HEK293 (cell line): ENCODE measurements at regions not wholly inside any gene's neighbourhood (a gene's known extent, or its start where the extent isn't known, plus 50 kb on each side); places are given as distances from the start of the nearest gene placed in this dataset.

ENCODE experiments used
- CTCF ChIA-PET: fragments of 350-600 bp; formaldehyde crosslinking; extraction: SDS; loops from one replicate; lab custom pipeline; 2021; ENCODE audit warnings: antibody characterized with exemption; lab: Yijun Ruan, JAX
- POLR2A ChIA-PET: fragments of 300-600 bp; formaldehyde crosslinking; extraction: SDS; loops from one replicate; lab custom pipeline; 2020; ENCODE audit warnings: antibody characterized with exemption, inconsistent platforms; lab: Yijun Ruan, JAX
- H3K27ac ChIP-seq: fragments of 200-500 bp; sonication (Bioruptor generic); 2 replicates; pipeline ENCODE4 v1.5.1; 2014; ENCODE audit warnings: low read depth, low read length, control low read depth, inconsistent platforms; ENCODE audit errors: extremely low read depth
- H3K36me3 ChIP-seq, 2 experiments: fragments of 200-500 bp in 1 of 2; sonication (Bioruptor generic) in 1 of 2; 1 replicate in 1 of 2; 2 replicates in 1 of 2; pipeline ENCODE4 v1.5.1; 2014 to 2017; ENCODE audit warnings: inconsistent platforms in 2 of 2, low read length in 2 of 2; ENCODE audit not compliant: control insufficient read depth in 2 of 2, insufficient read depth in 1 of 2
- H3K4me1 ChIP-seq: fragments of 200-500 bp; sonication (Bioruptor generic); 2 replicates; pipeline ENCODE4 v1.5.1; 2014; ENCODE audit warnings: mild to moderate bottlenecking, low read length, inconsistent platforms; ENCODE audit not compliant: control insufficient read depth, insufficient read depth
- H3K4me3 ChIP-seq: 2 replicates; pipeline ENCODE4 v1.5.1; 2011; ENCODE audit warnings: low read depth, mild to moderate bottlenecking, control low read depth, low read length, moderate library complexity
- H3K9me3 ChIP-seq: fragments of 200-500 bp; sonication (Bioruptor generic); 2 replicates; pipeline ENCODE4 v1.5.1; 2014; ENCODE audit warnings: low read depth, low read length, inconsistent platforms; ENCODE audit not compliant: control insufficient read depth, insufficient read depth
- BCL11A ChIP-seq: fragments of 450-650 bp; formaldehyde crosslinking; IDR thresholded peaks from 2 replicates; pipeline ENCODE4 v1.5.1; 2016; ENCODE audit warnings: low read depth, missing biosample characterization, missing genetic modification characterization
- BCL11B ChIP-seq: fragments of 450-650 bp; formaldehyde crosslinking; IDR thresholded peaks from 2 replicates; pipeline ENCODE4 v1.5.1; 2016; ENCODE audit warnings: low read depth, missing biosample characterization, missing genetic modification characterization
- GFI1B ChIP-seq: fragments of 450-650 bp; formaldehyde crosslinking; IDR thresholded peaks from 2 replicates; pipeline ENCODE4 v1.5.1; 2016; ENCODE audit warnings: missing biosample characterization, missing genetic modification characterization
- SALL2 ChIP-seq: fragments of 450-650 bp; formaldehyde crosslinking; IDR thresholded peaks from 2 replicates; pipeline ENCODE4 v1.5.0; 2017; ENCODE audit warnings: missing biosample characterization, mild to moderate bottlenecking, missing genetic modification characterization, borderline replicate concordance
- SP2 ChIP-seq: fragments of 450-650 bp; formaldehyde crosslinking; IDR thresholded peaks from 2 replicates; pipeline ENCODE4 v1.5.1; 2016; ENCODE audit warnings: missing biosample characterization, missing genetic modification characterization
- ZBTB20 ChIP-seq: fragments of 450-650 bp; formaldehyde crosslinking; IDR thresholded peaks from 2 replicates; pipeline ENCODE4 v1.5.1; 2016; ENCODE audit warnings: missing biosample characterization, missing genetic modification characterization
- ZNF140 ChIP-seq: fragments of 450-650 bp; formaldehyde crosslinking; IDR thresholded peaks from 2 replicates; pipeline ENCODE4 v1.5.1; 2016; ENCODE audit warnings: missing biosample characterization, missing genetic modification characterization
- ZNF292 ChIP-seq: fragments of 450-650 bp; formaldehyde crosslinking; IDR thresholded peaks from 2 replicates; pipeline ENCODE4 v1.5.1; 2016; ENCODE audit warnings: low read depth, missing biosample characterization, missing genetic modification characterization, borderline replicate concordance
- ZNF350 ChIP-seq: fragments of 450-650 bp; formaldehyde crosslinking; IDR thresholded peaks from 2 replicates; pipeline ENCODE4 v1.5.0; 2017; ENCODE audit warnings: missing biosample characterization, mild to moderate bottlenecking, missing genetic modification characterization
- ZNF501 ChIP-seq: fragments of 450-650 bp; formaldehyde crosslinking; IDR thresholded peaks from 2 replicates; pipeline ENCODE4 v1.5.1; 2016; ENCODE audit warnings: missing biosample characterization, missing genetic modification characterization
- ZNF571 ChIP-seq: fragments of 450-650 bp; formaldehyde crosslinking; IDR thresholded peaks from 2 replicates; pipeline ENCODE4 v1.5.0; 2017; ENCODE audit warnings: missing biosample characterization, missing genetic modification characterization
- ZSCAN16 ChIP-seq: fragments of 450-650 bp; formaldehyde crosslinking; IDR thresholded peaks from 2 replicates; pipeline ENCODE4 v1.5.1; 2016; ENCODE audit warnings: missing biosample characterization, missing genetic modification characterization
- ZSCAN23 ChIP-seq: fragments of 450-650 bp; formaldehyde crosslinking; IDR thresholded peaks from 2 replicates; pipeline ENCODE4 v1.5.1; 2016; ENCODE audit warnings: missing biosample characterization, missing genetic modification characterization
- ZSCAN30 ChIP-seq: fragments of 450-650 bp; IDR thresholded peaks from 2 replicates; pipeline ENCODE4 v1.5.1; 2018; ENCODE audit warnings: missing biosample characterization, mild to moderate bottlenecking, missing genetic modification characterization, moderate library complexity
- TF ChIP-seq, protein P1 (sequence below): fragments of 450-650 bp; formaldehyde crosslinking; IDR thresholded peaks from 2 replicates; pipeline ENCODE4 v1.5.1; 2016; ENCODE audit warnings: missing biosample characterization, missing genetic modification characterization
- TF ChIP-seq, protein P2 (sequence below): fragments of 450-650 bp; formaldehyde crosslinking; IDR thresholded peaks from 2 replicates; pipeline ENCODE4 v1.5.1; 2017; ENCODE audit warnings: missing biosample characterization, missing genetic modification characterization
- TF ChIP-seq, protein P3 (sequence below): fragments of 450-650 bp; formaldehyde crosslinking; IDR thresholded peaks from 2 replicates; pipeline ENCODE4 v1.5.1; 2016; ENCODE audit warnings: missing biosample characterization, missing genetic modification characterization
- TF ChIP-seq, protein P4 (sequence below): fragments of 450-650 bp; formaldehyde crosslinking; IDR thresholded peaks from 2 replicates; pipeline ENCODE4 v1.5.1; 2016; ENCODE audit warnings: missing biosample characterization, missing genetic modification characterization
- TF ChIP-seq, protein P5 (sequence below): fragments of 450-650 bp; formaldehyde crosslinking; IDR thresholded peaks from 2 replicates; pipeline ENCODE4 v1.5.1; 2016; ENCODE audit warnings: missing biosample characterization, missing genetic modification characterization
- TF ChIP-seq, protein P6 (sequence below): fragments of 450-650 bp; formaldehyde crosslinking; IDR thresholded peaks from 2 replicates; pipeline ENCODE4 v1.5.0; 2017; ENCODE audit warnings: missing biosample characterization, missing genetic modification characterization, borderline replicate concordance

DNA sequence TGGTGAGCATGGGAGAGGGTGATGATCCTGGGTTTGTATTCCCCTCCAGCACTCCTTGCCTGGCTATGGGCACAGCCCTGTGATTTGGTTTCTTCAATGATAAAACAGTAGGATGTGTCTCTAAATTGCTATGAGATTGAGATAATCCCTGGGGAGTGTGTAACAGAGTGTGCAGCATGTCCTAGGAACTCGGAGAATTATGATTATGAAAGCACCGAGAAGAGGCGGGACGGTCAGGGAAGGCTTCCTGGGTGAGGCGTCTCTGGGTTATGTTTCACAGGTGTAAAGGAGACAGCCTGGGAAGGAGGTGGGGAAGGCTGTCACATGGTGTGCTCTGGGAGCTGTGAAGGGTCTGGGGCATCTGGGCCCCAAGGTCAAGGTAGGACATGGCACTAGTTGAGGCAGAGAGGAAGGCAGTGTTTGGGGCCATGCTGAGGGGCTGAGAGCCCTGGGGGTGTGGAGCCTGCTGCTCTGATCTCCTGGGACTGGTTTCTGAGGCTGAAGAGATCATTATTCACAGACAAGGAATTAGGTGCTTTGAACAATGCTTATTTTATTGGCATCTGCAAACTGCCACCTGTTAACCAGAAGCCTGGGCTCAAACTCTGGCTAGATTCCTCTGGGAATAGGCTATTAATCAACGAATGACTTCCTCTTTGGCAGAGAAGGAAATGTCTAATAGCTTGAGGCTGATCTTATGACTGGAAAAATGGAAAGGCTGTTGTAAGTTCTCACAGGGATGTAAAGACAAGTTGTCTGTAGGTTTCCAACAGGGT lies 73.8 kb upstream of the IL12B start (continued):
- TF ChIP-seq, protein P1, sequence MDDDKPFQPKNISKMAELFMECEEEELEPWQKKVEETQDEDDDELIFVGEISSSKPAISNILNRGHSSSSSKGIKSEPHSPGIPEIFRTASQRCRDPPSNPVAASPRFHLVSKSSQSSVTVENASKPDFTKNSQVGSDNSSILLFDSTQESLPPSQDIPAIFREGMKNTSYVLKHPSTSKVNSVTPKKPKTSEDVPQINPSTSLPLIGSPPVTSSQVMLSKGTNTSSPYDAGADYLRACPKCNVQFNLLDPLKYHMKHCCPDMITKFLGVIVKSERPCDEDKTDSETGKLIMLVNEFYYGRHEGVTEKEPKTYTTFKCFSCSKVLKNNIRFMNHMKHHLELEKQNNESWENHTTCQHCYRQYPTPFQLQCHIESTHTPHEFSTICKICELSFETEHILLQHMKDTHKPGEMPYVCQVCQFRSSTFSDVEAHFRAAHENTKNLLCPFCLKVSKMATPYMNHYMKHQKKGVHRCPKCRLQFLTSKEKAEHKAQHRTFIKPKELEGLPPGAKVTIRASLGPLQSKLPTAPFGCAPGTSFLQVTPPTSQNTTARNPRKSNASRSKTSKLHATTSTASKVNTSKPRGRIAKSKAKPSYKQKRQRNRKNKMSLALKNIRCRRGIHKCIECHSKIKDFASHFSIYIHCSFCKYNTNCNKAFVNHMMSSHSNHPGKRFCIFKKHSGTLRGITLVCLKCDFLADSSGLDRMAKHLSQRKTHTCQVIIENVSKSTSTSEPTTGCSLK (tag by site-specific recombination), result no peak

DNA sequence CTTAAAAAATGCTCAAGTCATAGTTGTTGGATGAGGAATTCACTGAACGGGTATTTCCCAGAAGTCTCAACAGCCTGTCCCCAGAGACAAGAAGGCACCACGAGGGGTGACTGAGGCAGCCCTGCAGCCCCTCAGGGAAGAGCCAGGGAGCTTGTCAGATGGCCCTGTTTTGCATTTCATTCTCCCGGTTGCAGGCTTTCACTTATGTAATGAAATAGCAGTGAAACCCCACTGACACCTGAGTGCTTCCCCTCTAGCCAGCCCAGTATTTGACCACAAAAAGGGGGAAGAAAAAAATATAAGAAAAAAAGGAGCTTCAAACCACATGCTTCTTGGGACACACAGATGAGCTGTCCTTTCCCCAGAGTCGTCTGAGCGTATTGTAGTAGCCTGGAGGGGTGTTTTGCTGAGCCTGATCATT lies 75.3 kb upstream of the IL12B start:
- no peaks in the 10 kb centered on the region for H3K36me3 ChIP-seq
- TF ChIP-seq, protein P2, sequence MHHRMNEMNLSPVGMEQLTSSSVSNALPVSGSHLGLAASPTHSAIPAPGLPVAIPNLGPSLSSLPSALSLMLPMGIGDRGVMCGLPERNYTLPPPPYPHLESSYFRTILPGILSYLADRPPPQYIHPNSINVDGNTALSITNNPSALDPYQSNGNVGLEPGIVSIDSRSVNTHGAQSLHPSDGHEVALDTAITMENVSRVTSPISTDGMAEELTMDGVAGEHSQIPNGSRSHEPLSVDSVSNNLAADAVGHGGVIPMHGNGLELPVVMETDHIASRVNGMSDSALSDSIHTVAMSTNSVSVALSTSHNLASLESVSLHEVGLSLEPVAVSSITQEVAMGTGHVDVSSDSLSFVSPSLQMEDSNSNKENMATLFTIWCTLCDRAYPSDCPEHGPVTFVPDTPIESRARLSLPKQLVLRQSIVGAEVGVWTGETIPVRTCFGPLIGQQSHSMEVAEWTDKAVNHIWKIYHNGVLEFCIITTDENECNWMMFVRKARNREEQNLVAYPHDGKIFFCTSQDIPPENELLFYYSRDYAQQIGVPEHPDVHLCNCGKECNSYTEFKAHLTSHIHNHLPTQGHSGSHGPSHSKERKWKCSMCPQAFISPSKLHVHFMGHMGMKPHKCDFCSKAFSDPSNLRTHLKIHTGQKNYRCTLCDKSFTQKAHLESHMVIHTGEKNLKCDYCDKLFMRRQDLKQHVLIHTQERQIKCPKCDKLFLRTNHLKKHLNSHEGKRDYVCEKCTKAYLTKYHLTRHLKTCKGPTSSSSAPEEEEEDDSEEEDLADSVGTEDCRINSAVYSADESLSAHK (tag by site-specific recombination), result no peak
- TF ChIP-seq, protein P3, sequence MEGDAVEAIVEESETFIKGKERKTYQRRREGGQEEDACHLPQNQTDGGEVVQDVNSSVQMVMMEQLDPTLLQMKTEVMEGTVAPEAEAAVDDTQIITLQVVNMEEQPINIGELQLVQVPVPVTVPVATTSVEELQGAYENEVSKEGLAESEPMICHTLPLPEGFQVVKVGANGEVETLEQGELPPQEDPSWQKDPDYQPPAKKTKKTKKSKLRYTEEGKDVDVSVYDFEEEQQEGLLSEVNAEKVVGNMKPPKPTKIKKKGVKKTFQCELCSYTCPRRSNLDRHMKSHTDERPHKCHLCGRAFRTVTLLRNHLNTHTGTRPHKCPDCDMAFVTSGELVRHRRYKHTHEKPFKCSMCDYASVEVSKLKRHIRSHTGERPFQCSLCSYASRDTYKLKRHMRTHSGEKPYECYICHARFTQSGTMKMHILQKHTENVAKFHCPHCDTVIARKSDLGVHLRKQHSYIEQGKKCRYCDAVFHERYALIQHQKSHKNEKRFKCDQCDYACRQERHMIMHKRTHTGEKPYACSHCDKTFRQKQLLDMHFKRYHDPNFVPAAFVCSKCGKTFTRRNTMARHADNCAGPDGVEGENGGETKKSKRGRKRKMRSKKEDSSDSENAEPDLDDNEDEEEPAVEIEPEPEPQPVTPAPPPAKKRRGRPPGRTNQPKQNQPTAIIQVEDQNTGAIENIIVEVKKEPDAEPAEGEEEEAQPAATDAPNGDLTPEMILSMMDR (tag by site-specific recombination), result no peak
- no peak for TF ChIP-seq BCL11A (tag by site-specific recombination)
- no peak for TF ChIP-seq ZNF501 (tag by site-specific recombination)
- TF ChIP-seq ZNF571 (tag by site-specific recombination), result no peak
- TF ChIP-seq ZNF350, result no peak
- TF ChIP-seq ZSCAN23 (tag by site-specific recombination), result no peak
- no peak for TF ChIP-seq ZNF292 (tag by site-specific recombination)
- no peak for TF ChIP-seq GFI1B
- TF ChIP-seq ZBTB20 (tag by site-specific recombination), result no peak
- TF ChIP-seq, protein P4, sequence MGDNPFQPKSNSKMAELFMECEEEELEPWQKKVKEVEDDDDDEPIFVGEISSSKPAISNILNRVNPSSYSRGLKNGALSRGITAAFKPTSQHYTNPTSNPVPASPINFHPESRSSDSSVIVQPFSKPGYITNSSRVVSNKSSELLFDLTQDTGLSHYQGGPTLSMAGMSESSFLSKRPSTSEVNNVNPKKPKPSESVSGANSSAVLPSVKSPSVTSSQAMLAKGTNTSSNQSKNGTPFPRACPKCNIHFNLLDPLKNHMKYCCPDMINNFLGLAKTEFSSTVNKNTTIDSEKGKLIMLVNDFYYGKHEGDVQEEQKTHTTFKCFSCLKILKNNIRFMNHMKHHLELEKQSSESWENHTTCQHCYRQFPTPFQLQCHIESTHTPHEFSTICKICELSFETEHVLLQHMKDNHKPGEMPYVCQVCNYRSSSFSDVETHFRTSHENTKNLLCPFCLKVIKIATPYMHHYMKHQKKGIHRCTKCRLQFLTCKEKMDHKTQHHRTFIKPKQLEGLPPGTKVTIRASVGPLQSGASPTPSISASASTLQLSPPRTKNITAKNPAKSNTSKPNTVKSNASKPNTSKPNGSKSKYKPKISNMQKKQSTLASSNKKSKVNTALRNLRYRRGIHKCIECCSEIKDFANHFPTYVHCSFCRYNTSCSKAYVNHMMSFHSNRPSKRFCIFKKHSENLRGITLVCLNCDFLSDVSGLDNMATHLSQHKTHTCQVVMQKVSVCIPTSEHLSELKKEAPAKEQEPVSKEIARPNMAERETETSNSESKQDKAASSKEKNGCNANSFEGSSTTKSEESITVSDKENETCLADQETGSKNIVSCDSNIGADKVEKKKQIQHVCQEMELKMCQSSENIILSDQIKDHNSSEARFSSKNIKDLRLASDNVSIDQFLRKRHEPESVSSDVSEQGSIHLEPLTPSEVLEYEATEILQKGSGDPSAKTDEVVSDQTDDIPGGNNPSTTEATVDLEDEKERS (tag by site-specific recombination), result no peak
- TF ChIP-seq ZSCAN30, result no peak
- no peak for TF ChIP-seq SALL2 (tag by site-specific recombination)
- TF ChIP-seq BCL11B (tag by site-specific recombination), result no peak
- TF ChIP-seq, protein P5, sequence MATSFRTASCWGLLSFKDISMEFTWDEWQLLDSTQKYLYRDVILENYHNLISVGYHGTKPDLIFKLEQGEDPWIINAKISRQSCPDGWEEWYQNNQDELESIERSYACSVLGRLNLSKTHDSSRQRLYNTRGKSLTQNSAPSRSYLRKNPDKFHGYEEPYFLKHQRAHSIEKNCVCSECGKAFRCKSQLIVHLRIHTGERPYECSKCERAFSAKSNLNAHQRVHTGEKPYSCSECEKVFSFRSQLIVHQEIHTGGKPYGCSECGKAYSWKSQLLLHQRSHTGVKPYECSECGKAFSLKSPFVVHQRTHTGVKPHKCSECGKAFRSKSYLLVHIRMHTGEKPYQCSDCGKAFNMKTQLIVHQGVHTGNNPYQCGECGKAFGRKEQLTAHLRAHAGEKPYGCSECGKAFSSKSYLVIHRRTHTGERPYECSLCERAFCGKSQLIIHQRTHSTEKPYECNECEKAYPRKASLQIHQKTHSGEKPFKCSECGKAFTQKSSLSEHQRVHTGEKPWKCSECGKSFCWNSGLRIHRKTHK (tag by site-specific recombination), result no peak
- TF ChIP-seq SP2 (tag by site-specific recombination), result no peak
- TF ChIP-seq ZSCAN16 (tag by site-specific recombination), result no peak
- TF ChIP-seq, protein P6, sequence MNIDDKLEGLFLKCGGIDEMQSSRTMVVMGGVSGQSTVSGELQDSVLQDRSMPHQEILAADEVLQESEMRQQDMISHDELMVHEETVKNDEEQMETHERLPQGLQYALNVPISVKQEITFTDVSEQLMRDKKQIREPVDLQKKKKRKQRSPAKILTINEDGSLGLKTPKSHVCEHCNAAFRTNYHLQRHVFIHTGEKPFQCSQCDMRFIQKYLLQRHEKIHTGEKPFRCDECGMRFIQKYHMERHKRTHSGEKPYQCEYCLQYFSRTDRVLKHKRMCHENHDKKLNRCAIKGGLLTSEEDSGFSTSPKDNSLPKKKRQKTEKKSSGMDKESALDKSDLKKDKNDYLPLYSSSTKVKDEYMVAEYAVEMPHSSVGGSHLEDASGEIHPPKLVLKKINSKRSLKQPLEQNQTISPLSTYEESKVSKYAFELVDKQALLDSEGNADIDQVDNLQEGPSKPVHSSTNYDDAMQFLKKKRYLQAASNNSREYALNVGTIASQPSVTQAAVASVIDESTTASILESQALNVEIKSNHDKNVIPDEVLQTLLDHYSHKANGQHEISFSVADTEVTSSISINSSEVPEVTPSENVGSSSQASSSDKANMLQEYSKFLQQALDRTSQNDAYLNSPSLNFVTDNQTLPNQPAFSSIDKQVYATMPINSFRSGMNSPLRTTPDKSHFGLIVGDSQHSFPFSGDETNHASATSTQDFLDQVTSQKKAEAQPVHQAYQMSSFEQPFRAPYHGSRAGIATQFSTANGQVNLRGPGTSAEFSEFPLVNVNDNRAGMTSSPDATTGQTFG, result no peak
- no peak for TF ChIP-seq ZNF140 (tag by site-specific recombination)
- peaks cover 5% of the 10 kb centered on the region; the same call in 1 of the 2 replicates for H3K4me1 ChIP-seq
- H3K4me3 ChIP-seq, result no peak overlapping the region
- no peaks in the 10 kb centered on the region for H3K9me3 ChIP-seq
- POLR2A ChIA-PET, result no interaction called here
- H3K27ac ChIP-seq, result no peak overlapping the region
- CTCF ChIA-PET, result no interaction called here
